HL-60 (cell line): ENCODE measurements at regions not wholly inside any gene's neighbourhood (a gene's known extent, or its start where the extent isn't known, plus 50 kb on each side); places are given as distances from the start of the nearest gene placed in this dataset.

Experiments used
- GABPA ChIP-seq: IDR thresholded peaks from 2 replicates; pipeline ENCODE4 v1.6.1; 2012; ENCODE audit warnings: low read depth
- SPI1 ChIP-seq: IDR thresholded peaks from 2 replicates; pipeline ENCODE4 v1.6.1; 2012; ENCODE audit warnings: low read depth, mild to moderate bottlenecking, borderline replicate concordance
- TF ChIP-seq, protein P1 (sequence below): IDR thresholded peaks from one replicate; pipeline ENCODE4 v1.5.1; 2011; ENCODE audit warnings: low read length, control low read depth, inconsistent platforms; ENCODE audit not compliant: insufficient read depth
- TF ChIP-seq, protein P2 (sequence below): IDR thresholded peaks from 2 replicates; pipeline ENCODE4 v1.6.1; 2012; ENCODE audit warnings: low read depth; ENCODE audit not compliant: insufficient replicate concordance

DNA sequence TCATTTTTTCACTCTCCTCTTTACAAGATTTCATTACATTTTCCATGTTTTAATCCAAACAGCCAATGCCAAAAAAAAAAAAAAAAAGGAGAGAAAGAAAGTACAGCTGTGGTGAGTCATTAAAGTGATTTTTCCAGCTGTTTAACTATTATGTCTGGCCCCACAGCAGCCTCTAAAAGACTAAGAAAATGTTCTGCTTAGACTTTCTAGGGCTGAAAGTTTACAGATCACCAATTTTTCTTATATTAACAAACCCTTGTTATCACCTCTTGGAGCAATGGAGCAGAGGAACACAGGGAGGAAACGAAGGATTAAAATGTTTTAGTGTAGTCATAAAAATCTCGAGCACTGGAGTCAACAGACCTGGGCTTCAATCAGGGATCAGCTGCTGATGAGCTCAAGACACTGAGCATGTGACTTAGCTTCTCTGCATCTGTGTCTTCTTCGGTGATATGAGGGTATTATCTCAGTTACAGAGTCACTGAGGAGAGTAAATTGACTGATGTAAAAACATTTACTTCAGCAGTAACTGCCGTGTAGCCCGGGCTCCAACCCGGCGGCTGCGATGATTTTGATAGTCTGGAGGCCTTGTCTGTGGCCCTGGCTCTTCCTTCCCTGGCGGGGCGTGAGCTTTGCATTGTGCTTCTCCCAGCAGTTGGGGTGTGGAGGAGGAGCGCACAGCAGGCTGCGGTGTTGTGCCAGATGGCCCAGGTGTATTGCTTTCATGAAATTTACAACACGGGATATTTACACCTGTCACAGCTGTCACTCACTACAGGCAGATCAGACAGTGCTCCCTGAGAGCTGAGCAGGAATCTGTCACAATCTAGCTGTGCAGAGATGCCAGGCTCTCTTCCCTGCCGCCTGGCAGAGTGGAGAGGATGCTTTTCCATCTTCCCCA is 298.3 kb upstream of the FZD8 start:
- TF ChIP-seq, protein P1, sequence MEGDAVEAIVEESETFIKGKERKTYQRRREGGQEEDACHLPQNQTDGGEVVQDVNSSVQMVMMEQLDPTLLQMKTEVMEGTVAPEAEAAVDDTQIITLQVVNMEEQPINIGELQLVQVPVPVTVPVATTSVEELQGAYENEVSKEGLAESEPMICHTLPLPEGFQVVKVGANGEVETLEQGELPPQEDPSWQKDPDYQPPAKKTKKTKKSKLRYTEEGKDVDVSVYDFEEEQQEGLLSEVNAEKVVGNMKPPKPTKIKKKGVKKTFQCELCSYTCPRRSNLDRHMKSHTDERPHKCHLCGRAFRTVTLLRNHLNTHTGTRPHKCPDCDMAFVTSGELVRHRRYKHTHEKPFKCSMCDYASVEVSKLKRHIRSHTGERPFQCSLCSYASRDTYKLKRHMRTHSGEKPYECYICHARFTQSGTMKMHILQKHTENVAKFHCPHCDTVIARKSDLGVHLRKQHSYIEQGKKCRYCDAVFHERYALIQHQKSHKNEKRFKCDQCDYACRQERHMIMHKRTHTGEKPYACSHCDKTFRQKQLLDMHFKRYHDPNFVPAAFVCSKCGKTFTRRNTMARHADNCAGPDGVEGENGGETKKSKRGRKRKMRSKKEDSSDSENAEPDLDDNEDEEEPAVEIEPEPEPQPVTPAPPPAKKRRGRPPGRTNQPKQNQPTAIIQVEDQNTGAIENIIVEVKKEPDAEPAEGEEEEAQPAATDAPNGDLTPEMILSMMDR, result no peak
- TF ChIP-seq GABPA (no peak), SPI1 (no peak)
- TF ChIP-seq, protein P2, sequence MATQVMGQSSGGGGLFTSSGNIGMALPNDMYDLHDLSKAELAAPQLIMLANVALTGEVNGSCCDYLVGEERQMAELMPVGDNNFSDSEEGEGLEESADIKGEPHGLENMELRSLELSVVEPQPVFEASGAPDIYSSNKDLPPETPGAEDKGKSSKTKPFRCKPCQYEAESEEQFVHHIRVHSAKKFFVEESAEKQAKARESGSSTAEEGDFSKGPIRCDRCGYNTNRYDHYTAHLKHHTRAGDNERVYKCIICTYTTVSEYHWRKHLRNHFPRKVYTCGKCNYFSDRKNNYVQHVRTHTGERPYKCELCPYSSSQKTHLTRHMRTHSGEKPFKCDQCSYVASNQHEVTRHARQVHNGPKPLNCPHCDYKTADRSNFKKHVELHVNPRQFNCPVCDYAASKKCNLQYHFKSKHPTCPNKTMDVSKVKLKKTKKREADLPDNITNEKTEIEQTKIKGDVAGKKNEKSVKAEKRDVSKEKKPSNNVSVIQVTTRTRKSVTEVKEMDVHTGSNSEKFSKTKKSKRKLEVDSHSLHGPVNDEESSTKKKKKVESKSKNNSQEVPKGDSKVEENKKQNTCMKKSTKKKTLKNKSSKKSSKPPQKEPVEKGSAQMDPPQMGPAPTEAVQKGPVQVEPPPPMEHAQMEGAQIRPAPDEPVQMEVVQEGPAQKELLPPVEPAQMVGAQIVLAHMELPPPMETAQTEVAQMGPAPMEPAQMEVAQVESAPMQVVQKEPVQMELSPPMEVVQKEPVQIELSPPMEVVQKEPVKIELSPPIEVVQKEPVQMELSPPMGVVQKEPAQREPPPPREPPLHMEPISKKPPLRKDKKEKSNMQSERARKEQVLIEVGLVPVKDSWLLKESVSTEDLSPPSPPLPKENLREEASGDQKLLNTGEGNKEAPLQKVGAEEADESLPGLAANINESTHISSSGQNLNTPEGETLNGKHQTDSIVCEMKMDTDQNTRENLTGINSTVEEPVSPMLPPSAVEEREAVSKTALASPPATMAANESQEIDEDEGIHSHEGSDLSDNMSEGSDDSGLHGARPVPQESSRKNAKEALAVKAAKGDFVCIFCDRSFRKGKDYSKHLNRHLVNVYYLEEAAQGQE, result no peak
